IMR-90 (cell line): ENCODE measurements at regions not wholly inside any gene's neighbourhood (a gene's known extent, or its start where the extent isn't known, plus 50 kb on each side); places are given as distances from the start of the nearest gene placed in this dataset.

Experiments used
- CEBPB ChIP-seq: IDR thresholded peaks from 2 replicates; pipeline ENCODE4 v1.6.1; 2012; ENCODE audit warnings: low read depth, low read length, improper control_type of control experiment
- CHD1 ChIP-seq: IDR thresholded peaks from 2 replicates; pipeline ENCODE4 v1.6.1; 2012; ENCODE audit warnings: low read depth, low read length, improper control_type of control experiment
- CTCF ChIP-seq: conservative IDR thresholded peaks from 2 replicates; pipeline ENCODE4 v1.5.1; 2012; ENCODE audit warnings: mild to moderate bottlenecking, low read depth, low read length, improper control_type of control experiment
- MAFK ChIP-seq: IDR thresholded peaks from 2 replicates; pipeline ENCODE4 v1.6.1; 2012; ENCODE audit warnings: low read depth, low read length, improper control_type of control experiment
- RAD21 ChIP-seq: IDR thresholded peaks from 2 replicates; pipeline ENCODE4 v1.6.1; 2012; ENCODE audit warnings: low read length, improper control_type of control experiment
- RCOR1 ChIP-seq: IDR thresholded peaks from 2 replicates; pipeline ENCODE4 v1.6.1; 2012; ENCODE audit warnings: mild to moderate bottlenecking, low read length, improper control_type of control experiment; ENCODE audit not compliant: insufficient replicate concordance

- no peak for TF ChIP-seq CEBPB
- no peak for TF ChIP-seq CTCF
- no peak for TF ChIP-seq CHD1
- no peak for TF ChIP-seq RAD21
- no peak for TF ChIP-seq RCOR1
- TF ChIP-seq MAFK, result no peak
Measured at GRCh38 chr6:74646461-74646860, 559.4 kb downstream of the COL12A1 start.
